Smooth muscle cell (in vitro differentiated cells): ENCODE measurements at regions not wholly inside any gene's neighbourhood (a gene's known extent, or its start where the extent isn't known, plus 50 kb on each side); places are given as distances from the start of the nearest gene placed in this dataset.

Experiments
- DNase-seq: peaks from one replicate; lab custom pipeline; 2025; ENCODE audit not compliant: unreplicated experiment; lab: John Stamatoyannopoulos, UW
- H2AFZ ChIP-seq: fragments of 200-600 bp; sonication (generic); 2 replicates; pipeline ENCODE4 v1.6.0; 2016; ENCODE audit warnings: antibody characterized with exemption, low read depth, mild to moderate bottlenecking
- H3F3A ChIP-seq: fragments of 200-600 bp; sonication (generic); 2 replicates; pipeline ENCODE4 v1.6.0; 2017; ENCODE audit warnings: antibody characterized with exemption, low read depth
- H3K27ac ChIP-seq: fragments of 200-600 bp; sonication (generic); 2 replicates; pipeline ENCODE4 v1.5.1; 2016; ENCODE audit warnings: low read depth, mild to moderate bottlenecking
- H3K27me3 ChIP-seq: fragments of 200-600 bp; sonication (generic); 2 replicates; pipeline ENCODE4 v1.6.1; 2016; ENCODE audit warnings: low read depth, mild to moderate bottlenecking
- H3K36me3 ChIP-seq: fragments of 200-600 bp; sonication (generic); 2 replicates; pipeline ENCODE4 v1.5.1; 2016; ENCODE audit warnings: low read depth
- H3K4me1 ChIP-seq: fragments of 200-600 bp; sonication (generic); 2 replicates; pipeline ENCODE4 v1.5.1; 2016; ENCODE audit warnings: low read depth
- H3K4me2 ChIP-seq: fragments of 200-600 bp; sonication (generic); 2 replicates; pipeline ENCODE4 v1.6.0; 2016; ENCODE audit warnings: mild to moderate bottlenecking
- H3K4me3 ChIP-seq: fragments of 200-600 bp; sonication (generic); 2 replicates; pipeline ENCODE4 v1.5.1; 2016; ENCODE audit warnings: mild to moderate bottlenecking
- H3K79me2 ChIP-seq: fragments of 200-600 bp; sonication (generic); 2 replicates; pipeline ENCODE4 v1.6.0; 2016; ENCODE audit warnings: low read depth, mild to moderate bottlenecking
- H3K9ac ChIP-seq: fragments of 200-600 bp; sonication (generic); 2 replicates; pipeline ENCODE4 v1.6.0; 2016; ENCODE audit warnings: low read depth
- H3K9me3 ChIP-seq: fragments of 200-600 bp; sonication (generic); replicated peaks from 2 replicates; pipeline ENCODE4 v1.5.1; 2016; ENCODE audit warnings: low read depth
- H4K20me1 ChIP-seq: fragments of 200-600 bp; sonication (generic); 2 replicates; pipeline ENCODE4 v1.6.0; 2016; ENCODE audit warnings: low read depth
- WGBS: methylation state at CpG from one replicate; pipeline ENCODE4 v1.1.7; 2016; ENCODE audit warnings: low lambda C conversion rate; 5-methylcytosine and 5-hydroxymethylcytosine counted together
- TF ChIP-seq, protein P1 (sequence below): fragments of 200-600 bp; sonication (generic); IDR thresholded peaks from 2 replicates; pipeline ENCODE4 v1.5.1; 2017; ENCODE audit warnings: borderline replicate concordance, mild to moderate bottlenecking, antibody characterized with exemption; ENCODE audit not compliant: insufficient read depth, poor library complexity, severe bottlenecking

DNA sequence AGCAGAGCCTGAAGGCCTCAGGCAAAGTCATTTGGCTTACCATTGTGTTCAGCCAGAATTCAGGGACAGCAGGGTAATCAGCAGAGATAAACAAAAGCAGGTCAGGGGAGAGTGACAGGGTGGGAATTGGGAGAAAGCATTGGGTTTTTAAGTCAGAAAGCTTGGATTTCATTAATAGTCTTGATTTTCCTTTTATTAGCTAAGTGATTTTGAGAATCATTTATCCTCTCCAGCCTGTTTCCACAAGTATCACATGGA, 410.1 kb downstream of the HNRNPD start:
- Histone ChIP-seq H3K27ac (no peak overlapping the region), H3K79me2 (no peaks in the 10 kb centered on the region), H3K27me3 (no peaks in the 10 kb centered on the region), H4K20me1 (no peaks in the 10 kb centered on the region), H3K4me3 (no peak overlapping the region), H3F3A (no peaks in the 10 kb centered on the region), H2AFZ (no peak overlapping the region), H3K9ac (no peak overlapping the region), H3K4me2 (no peak overlapping the region), H3K9me3 (no peaks in the 10 kb centered on the region), H3K36me3 (no peaks in the 10 kb centered on the region), H3K4me1 (peaks cover 8% of the 10 kb centered on the region)
- DNase-seq, result no peak
- TF ChIP-seq, protein P1, sequence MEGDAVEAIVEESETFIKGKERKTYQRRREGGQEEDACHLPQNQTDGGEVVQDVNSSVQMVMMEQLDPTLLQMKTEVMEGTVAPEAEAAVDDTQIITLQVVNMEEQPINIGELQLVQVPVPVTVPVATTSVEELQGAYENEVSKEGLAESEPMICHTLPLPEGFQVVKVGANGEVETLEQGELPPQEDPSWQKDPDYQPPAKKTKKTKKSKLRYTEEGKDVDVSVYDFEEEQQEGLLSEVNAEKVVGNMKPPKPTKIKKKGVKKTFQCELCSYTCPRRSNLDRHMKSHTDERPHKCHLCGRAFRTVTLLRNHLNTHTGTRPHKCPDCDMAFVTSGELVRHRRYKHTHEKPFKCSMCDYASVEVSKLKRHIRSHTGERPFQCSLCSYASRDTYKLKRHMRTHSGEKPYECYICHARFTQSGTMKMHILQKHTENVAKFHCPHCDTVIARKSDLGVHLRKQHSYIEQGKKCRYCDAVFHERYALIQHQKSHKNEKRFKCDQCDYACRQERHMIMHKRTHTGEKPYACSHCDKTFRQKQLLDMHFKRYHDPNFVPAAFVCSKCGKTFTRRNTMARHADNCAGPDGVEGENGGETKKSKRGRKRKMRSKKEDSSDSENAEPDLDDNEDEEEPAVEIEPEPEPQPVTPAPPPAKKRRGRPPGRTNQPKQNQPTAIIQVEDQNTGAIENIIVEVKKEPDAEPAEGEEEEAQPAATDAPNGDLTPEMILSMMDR, result no peak

- Histone ChIP-seq H2AFZ (no peak overlapping the region), H3K4me3 (no peak overlapping the region), H3K9ac (no peak overlapping the region), H3K4me2 (no peak overlapping the region), H3F3A (no peaks in the 10 kb centered on the region), H3K9me3 (no peaks in the 10 kb centered on the region), H4K20me1 (no peaks in the 10 kb centered on the region), H3K27me3 (no peaks in the 10 kb centered on the region), H3K36me3 (no peaks in the 10 kb centered on the region), H3K27ac (no peak overlapping the region), H3K79me2 (no peaks in the 10 kb centered on the region), H3K4me1 (peaks cover 8% of the 10 kb centered on the region)
- 94% methylated on average over 1 of the region's 1 CpG for WGBS
- DNase-seq, result no peak
- TF ChIP-seq, protein P1, result no peak
Measured at GRCh38 chr4:81963015-81963762, 410.6 kb downstream of the HNRNPD start.

GRCh38 chr4:81960961-81961360, 412.8 kb downstream of the HNRNPD start:
- Histone ChIP-seq H3K4me2 (no peak overlapping the region), H3K27me3 (no peaks in the 10 kb centered on the region)
- 85% methylated on average over 4 of the region's 4 CpGs for WGBS

DNA sequence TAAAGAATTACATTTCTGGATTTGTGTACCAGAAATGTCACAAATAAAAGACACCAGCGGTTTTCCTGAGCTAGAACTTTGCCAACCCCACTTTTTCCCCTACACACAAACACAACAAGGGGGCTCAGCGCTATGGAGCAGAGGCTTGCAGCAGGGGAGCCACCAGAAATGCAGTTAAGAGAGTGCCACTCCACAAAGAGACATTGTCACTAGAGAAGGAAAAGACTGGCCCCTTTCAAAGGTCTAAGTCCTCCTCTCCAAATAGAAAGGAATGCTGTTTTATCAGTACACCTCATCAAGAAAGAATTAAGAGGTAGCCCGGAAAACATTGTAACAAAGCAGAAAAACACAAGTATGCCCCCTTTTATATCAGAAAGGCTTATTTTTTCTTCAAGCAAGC, 419.5 kb downstream of the HNRNPD start:
- H3K36me3 ChIP-seq, result no peaks in the 10 kb centered on the region
- no peak overlapping the region for H3K27ac ChIP-seq
- H3K4me3 ChIP-seq, result no peak overlapping the region
- H3F3A ChIP-seq, result no peaks in the 10 kb centered on the region
- H3K9me3 ChIP-seq, result no peaks in the 10 kb centered on the region
- H3K79me2 ChIP-seq, result no peaks in the 10 kb centered on the region
- peaks cover 7% of the 10 kb centered on the region for H3K4me1 ChIP-seq
- H3K9ac ChIP-seq, result no peak overlapping the region
- H4K20me1 ChIP-seq, result no peaks in the 10 kb centered on the region
- no peak overlapping the region for H3K4me2 ChIP-seq
- H3K27me3 ChIP-seq, result no peaks in the 10 kb centered on the region
- DNase-seq, result no peak
- 61% methylated on average over 3 of the region's 3 CpGs for WGBS
- TF ChIP-seq, protein P1, result no peak
- no peak overlapping the region for H2AFZ ChIP-seq

More at GRCh38 chr4:81960961-81961360, 412.8 kb downstream of the HNRNPD start:
- no peak overlapping the region for H3K27ac ChIP-seq
- no peaks in the 10 kb centered on the region for H3F3A ChIP-seq
- H3K9me3 ChIP-seq, result no peaks in the 10 kb centered on the region
- TF ChIP-seq, protein P1, result no peak
- H3K4me1 ChIP-seq, result peaks cover 8% of the 10 kb centered on the region
- no peak overlapping the region for H3K4me3 ChIP-seq
- DNase-seq, result no peak
- no peak overlapping the region for H2AFZ ChIP-seq
- H3K9ac ChIP-seq, result no peak overlapping the region
- H4K20me1 ChIP-seq, result no peaks in the 10 kb centered on the region
- no peaks in the 10 kb centered on the region for H3K79me2 ChIP-seq
- no peaks in the 10 kb centered on the region for H3K36me3 ChIP-seq
